Esophagus muscularis mucosa (tissue), 4 donors: ENCODE measurements at regions not wholly inside any gene's neighbourhood (a gene's known extent, or its start where the extent isn't known, plus 50 kb on each side); places are given as distances from the start of the nearest gene placed in this dataset.

ENCODE experiments used
- DNase-seq: peaks from one replicate; pipeline ENCODE4 v3.0.0-alpha.2; 2017; ENCODE audit errors: extremely low spot score
- H3K27ac ChIP-seq, 4 donors: fragments of 200-600 bp; sonication (generic); replicated peaks in 1 of 4; 1 replicate in 3 of 4; 2 replicates in 1 of 4; pipeline ENCODE4 v1.5.1; 2016 to 2019; ENCODE audit warnings: mild to moderate bottlenecking in 1 of 4
- H3K27me3 ChIP-seq, 4 donors: fragments of 200-600 bp; sonication (generic); one replicate each; pipeline versions ENCODE4 v1.5.1 to v1.6.0; 2016 to 2019
- H3K36me3 ChIP-seq, 4 donors: fragments of 200-600 bp; sonication (generic); one replicate each; pipeline ENCODE4 v1.5.1; 2016 to 2019
- H3K4me1 ChIP-seq, 4 donors: fragments of 200-600 bp; sonication (generic); one replicate each; pipeline ENCODE4 v1.5.1; 2016 to 2019
- H3K4me3 ChIP-seq, 4 donors: fragments of 200-600 bp; sonication (generic); 1 replicate in 2 of 4; 2 replicates in 2 of 4; pipeline ENCODE4 v1.5.1; 2016 to 2019; ENCODE audit warnings: mild to moderate bottlenecking in 4 of 4, moderate library complexity in 1 of 4
- H3K9me3 ChIP-seq, 4 donors: fragments of 200-600 bp; sonication (generic); 1 replicate in 3 of 4; 2 replicates in 1 of 4; pipeline ENCODE4 v1.5.1; 2016 to 2019
- EP300 ChIP-seq: sonication (generic); formaldehyde crosslinking; IDR thresholded peaks from one replicate; pipeline ENCODE4 v1.6.1; 2017; ENCODE audit warnings: antibody characterized with exemption
- POLR2A ChIP-seq: fragments of 450-650 bp; IDR thresholded peaks from one replicate; pipeline ENCODE4 v1.6.1; 2017; ENCODE audit warnings: antibody characterized with exemption, moderate library complexity, mild to moderate bottlenecking, low read depth
- POLR2AphosphoS5 ChIP-seq, 2 donors: sonication (generic); formaldehyde crosslinking; IDR thresholded peaks; one replicate each; pipeline ENCODE4 v1.6.1; 2017; ENCODE audit warnings: antibody characterized with exemption in 2 of 2
- WGBS: methylation state at CpG from one replicate; pipeline ENCODE4 v1.1.5; 2018; 5-methylcytosine and 5-hydroxymethylcytosine counted together
- intact Hi-C: fragments of 100-400 bp; cut with DNase I; formaldehyde crosslinking; loops from one replicate; pipeline ENCODE4 v1.15.1; 2023
- TF ChIP-seq, protein P1 (sequence below), 3 experiments: fragments of 200-600 bp in 2 of 3; fragments of 450-650 bp in 1 of 3; sonication (generic) in 2 of 3; IDR thresholded peaks; one replicate each; pipeline ENCODE4 v1.5.1; 2017 to 2019; ENCODE audit warnings: antibody characterized with exemption in 3 of 3, mild to moderate bottlenecking in 2 of 3, moderate library complexity in 1 of 3

DNA sequence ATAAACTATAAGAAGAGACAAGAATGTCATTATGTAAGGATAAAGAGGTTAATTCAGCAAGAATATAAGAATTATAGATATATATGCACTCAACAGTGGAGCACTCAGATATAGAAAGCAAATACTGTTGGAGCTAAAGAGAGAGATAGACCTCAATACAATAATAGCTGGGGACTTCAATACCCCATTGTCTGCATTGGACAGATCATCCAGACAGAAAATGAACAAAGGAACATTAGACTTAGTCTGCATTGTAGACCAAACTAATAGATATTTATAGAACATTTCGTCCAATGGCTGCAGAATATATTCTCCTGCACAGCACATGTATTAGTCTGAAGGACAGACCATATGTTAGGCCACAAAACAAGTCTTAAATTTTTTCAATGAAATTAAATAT lies 777.1 kb downstream of the CDH18 start:
- intact Hi-C loops: no loop called here
- Histone ChIP-seq H3K27me3 (no peaks in the 10 kb centered on the region), H3K4me3 (no peak overlapping the region), H3K27ac (no peak overlapping the region), H3K9me3 (peaks cover 0 to 4% (median 0%) of the 10 kb centered on the region in 4 donors), H3K4me1 (no peaks in the 10 kb centered on the region), H3K36me3 (no peaks in the 10 kb centered on the region)
- no peak for DNase-seq
- TF ChIP-seq POLR2A: no peak
- no peak for TF ChIP-seq EP300
- TF ChIP-seq POLR2AphosphoS5 (IDR thresholded peaks at IDR 0.05): no peak
- TF ChIP-seq, protein P1, sequence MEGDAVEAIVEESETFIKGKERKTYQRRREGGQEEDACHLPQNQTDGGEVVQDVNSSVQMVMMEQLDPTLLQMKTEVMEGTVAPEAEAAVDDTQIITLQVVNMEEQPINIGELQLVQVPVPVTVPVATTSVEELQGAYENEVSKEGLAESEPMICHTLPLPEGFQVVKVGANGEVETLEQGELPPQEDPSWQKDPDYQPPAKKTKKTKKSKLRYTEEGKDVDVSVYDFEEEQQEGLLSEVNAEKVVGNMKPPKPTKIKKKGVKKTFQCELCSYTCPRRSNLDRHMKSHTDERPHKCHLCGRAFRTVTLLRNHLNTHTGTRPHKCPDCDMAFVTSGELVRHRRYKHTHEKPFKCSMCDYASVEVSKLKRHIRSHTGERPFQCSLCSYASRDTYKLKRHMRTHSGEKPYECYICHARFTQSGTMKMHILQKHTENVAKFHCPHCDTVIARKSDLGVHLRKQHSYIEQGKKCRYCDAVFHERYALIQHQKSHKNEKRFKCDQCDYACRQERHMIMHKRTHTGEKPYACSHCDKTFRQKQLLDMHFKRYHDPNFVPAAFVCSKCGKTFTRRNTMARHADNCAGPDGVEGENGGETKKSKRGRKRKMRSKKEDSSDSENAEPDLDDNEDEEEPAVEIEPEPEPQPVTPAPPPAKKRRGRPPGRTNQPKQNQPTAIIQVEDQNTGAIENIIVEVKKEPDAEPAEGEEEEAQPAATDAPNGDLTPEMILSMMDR (IDR thresholded peaks at IDR 0.05): no peak
- WGBS: 94% methylated on average over 1 of the region's 1 CpG

DNA sequence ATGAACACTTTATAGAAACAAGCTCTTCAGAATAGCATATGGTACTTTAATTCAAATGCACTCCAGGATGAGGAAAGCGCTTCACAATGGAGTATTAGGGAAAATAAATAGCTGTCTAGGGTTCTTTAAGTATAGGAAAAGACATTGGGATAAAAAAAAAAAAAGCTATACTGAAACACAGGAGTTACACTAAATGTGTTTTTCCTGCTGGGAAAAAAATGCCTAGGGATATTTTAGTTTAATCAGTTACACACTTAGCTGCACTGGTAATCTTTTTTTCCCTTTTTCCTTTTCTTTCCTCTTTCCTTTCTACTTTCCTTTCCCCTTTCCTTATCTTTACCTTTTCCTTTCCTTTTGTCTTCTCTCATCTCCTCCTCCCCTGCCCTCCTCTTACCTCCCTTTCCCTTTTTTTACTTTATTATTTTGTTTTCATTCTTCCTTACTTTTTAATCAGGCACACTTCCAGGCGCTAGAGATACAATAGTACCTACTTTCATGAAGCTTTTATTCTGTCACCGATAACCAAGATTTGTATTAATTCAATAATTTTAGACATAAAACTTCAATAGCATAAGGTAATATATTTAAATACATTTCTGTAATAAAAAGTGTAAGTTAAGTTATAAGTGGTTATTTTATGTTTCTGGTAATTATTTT lies 758.7 kb downstream of the CDH18 start:
- Histone ChIP-seq H3K9me3 (no peaks in the 10 kb centered on the region), H3K27ac (no peak overlapping the region), H3K4me3 (no peak overlapping the region), H3K4me1 (no peaks in the 10 kb centered on the region), H3K36me3 (no peaks in the 10 kb centered on the region), H3K27me3 (no peaks in the 10 kb centered on the region)
- 91% methylated on average over 3 of the region's 3 CpGs for WGBS
- DNase-seq: no peak
- intact Hi-C loops: no loop called here
- no peak for TF ChIP-seq EP300
- TF ChIP-seq, protein P1 (IDR thresholded peaks at IDR 0.05): no peak
- no peak for TF ChIP-seq POLR2AphosphoS5 (IDR thresholded peaks at IDR 0.05)
- no peak for TF ChIP-seq POLR2A

- TF ChIP-seq POLR2A: no peak
- TF ChIP-seq, protein P1 (IDR thresholded peaks at IDR 0.05): no peak
- no peak for TF ChIP-seq POLR2AphosphoS5 (IDR thresholded peaks at IDR 0.05)
- TF ChIP-seq EP300: no peak
- intact Hi-C loops: no loop called here
- 91% methylated on average over 2 of the region's 2 CpGs for WGBS
- Histone ChIP-seq H3K4me3 (no peak overlapping the region), H3K27ac (no peak overlapping the region), H3K36me3 (no peaks in the 10 kb centered on the region), H3K27me3 (no peaks in the 10 kb centered on the region), H3K9me3 (no peaks in the 10 kb centered on the region), H3K4me1 (no peaks in the 10 kb centered on the region)
- no peak for DNase-seq
Measured at GRCh38 chr5:19233573-19233972, 754.4 kb downstream of the CDH18 start.

GRCh38 chr5:19235101-19235584 lies 752.9 kb downstream of the CDH18 start:
- no peaks in the 10 kb centered on the region for H3K27me3 ChIP-seq
- TF ChIP-seq, protein P1 (IDR thresholded peaks at IDR 0.05): no peak
- TF ChIP-seq EP300 (no peak), POLR2A (no peak), POLR2AphosphoS5 (IDR thresholded peaks at IDR 0.05) (no peak)
- no peak for DNase-seq
- no peak overlapping the region for H3K4me3 ChIP-seq
- no peaks in the 10 kb centered on the region for H3K36me3 ChIP-seq
- H3K4me1 ChIP-seq: peaks cover 0 to 5% (median 0%) of the 10 kb centered on the region in 4 donors
- H3K9me3 ChIP-seq: no peaks in the 10 kb centered on the region
- 85% methylated on average over 5 of the region's 5 CpGs for WGBS
- intact Hi-C loops: no loop called here
- H3K27ac ChIP-seq: no peak overlapping the region

- TF ChIP-seq POLR2AphosphoS5 (IDR thresholded peaks at IDR 0.05) (no peak), POLR2A (no peak), EP300 (no peak)
- TF ChIP-seq, protein P1 (IDR thresholded peaks at IDR 0.05): no peak
- Histone ChIP-seq H3K27ac (no peak overlapping the region), H3K4me1 (peaks cover 0 to 5% (median 0%) of the 10 kb centered on the region in 4 donors), H3K36me3 (no peaks in the 10 kb centered on the region), H3K9me3 (no peaks in the 10 kb centered on the region), H3K27me3 (no peaks in the 10 kb centered on the region), H3K4me3 (no peak overlapping the region)
- WGBS: 42% methylated on average over 1 of the region's 1 CpG
- DNase-seq: no peak
- intact Hi-C loops: no loop called here
Measured at GRCh38 chr5:19240170-19240569, 747.8 kb downstream of the CDH18 start.
